H4 (cell line): ENCODE measurements at regions not wholly inside any gene's neighbourhood (a gene's known extent, or its start where the extent isn't known, plus 50 kb on each side); places are given as distances from the start of the nearest gene placed in this dataset.
A peak's percentile ranks its signal among the peaks of the same experiment; 100 is the strongest.

Experiments
- DNase-seq: peaks from one replicate; pipeline ENCODE4 v3.0.0-alpha.2; 2015; ENCODE audit warnings: low spot score

GRCh38 chr6:159479146-159479545 lies 213.9 kb downstream of the SOD2 start:
- DNase-seq = no peak

GRCh38 chr6:159473475-159474263 lies 219.4 kb downstream of the SOD2 start:
- peak; percentile 21 for DNase-seq

DNA sequence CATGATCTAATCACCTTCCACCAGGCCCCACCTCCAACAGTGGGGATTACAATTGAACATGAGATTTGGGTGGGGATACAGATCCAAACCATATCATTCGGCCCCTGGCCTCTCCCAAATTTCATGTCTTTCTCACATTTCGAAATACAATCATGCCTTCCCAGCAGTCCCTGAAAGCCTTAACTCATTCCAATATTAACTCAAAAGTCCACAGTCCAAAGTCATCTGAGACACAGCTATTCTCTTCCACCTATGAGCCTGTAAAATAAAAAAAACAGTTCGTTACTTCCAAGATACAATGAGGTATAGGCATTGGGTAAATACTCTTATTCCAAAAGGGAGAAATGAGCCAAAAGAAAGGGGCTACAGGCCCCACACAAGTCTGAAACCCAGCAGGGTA lies 222.6 kb downstream of the SOD2 start:
- no peak for DNase-seq

GRCh38 chr6:159469443-159469842 lies 223.6 kb downstream of the SOD2 start:
- no peak for DNase-seq

GRCh38 chr6:159468994-159469393 lies 224.0 kb downstream of the SOD2 start:
- DNase-seq = no peak

DNA sequence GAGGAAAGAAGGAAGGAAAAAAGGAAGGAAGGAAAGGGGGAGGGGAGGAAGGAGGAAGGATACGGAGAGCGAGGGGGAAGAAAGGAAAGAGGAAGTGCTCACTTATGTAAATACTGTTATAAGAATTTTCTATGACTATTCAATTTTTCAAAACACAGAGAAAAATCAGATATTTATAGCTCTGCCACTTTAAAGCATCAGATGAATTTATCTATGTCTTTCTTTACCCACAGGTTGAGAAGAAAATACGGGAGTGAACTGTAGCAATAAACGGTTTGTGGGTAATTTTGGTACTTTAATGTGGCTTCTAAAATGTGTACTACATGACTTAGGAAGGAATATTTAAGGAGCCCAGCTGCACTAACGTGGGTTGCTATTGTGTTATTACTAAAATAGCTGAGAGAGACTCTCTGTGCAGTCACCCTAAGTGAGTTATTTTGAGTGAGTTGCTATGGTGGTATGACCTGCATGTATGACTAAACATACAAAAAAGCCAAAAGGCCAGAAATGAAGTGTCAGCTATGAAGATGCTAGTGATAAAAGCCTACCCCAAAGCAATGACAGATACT lies 225.5 kb downstream of the SOD2 start:
- no peak for DNase-seq

DNA sequence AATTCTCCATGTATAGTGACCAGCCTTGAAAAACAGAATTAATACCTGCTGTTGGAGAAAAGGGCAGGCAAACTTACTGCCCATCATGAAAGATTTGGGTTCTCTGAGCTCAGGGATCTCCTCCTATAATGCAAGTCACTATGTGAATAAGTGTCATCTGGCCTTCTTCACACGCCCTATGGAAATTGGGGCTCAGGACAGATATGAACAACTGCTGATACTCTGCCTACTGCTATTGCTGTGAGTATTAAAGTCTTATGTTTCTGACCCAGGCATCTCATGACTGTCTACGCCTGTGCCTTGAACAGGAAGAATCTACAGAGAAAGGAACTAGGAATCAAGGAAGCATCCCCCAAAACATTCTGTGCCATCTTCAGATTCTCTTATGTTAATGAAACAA lies 226.1 kb downstream of the SOD2 start:
- no peak for DNase-seq

DNA sequence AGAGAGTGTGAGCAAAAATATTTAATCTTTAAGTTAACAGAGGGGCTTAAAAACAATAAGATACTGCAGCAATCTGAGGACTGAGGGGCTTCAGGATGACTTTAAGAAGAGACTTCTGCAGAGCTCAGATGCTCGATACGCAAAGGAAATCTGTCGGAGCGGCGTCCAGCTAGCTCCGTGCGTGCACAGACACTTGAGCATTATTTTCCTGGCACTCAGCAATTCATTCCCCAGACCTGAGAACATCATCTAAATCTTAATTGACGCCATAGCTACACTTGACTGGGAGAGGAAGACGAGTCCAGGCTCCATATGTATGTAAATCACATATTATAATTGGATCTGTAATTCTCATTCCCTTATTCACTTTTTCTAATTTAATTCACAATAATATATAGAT lies 228.2 kb downstream of the SOD2 start:
- DNase-seq = no peak

GRCh38 chr6:159463119-159463829 lies 229.8 kb downstream of the SOD2 start:
- DNase-seq = no peak

GRCh38 chr6:159462431-159462830 lies 230.6 kb downstream of the SOD2 start:
- DNase-seq = no peak

GRCh38 chr6:159461998-159462397 lies 231.0 kb downstream of the SOD2 start:
- DNase-seq = no peak

DNA sequence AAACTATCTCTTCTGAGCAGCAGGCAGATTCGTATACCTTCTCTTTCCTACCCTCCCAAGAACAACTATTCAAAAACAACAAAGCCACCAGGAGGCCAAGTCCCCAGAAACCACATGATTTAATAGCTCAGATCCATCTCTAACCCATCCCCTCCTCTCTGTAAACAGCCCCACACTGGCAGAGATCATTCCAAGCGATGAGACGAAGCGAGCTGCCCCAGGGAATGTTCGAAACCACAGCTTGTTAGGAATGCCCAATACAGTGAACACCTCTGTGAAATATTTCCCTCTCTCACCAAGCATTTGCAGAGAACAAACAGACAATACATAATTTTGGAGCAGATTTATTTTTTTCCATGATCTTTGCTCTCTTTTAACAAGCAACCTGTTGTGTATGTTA lies 231.8 kb downstream of the SOD2 start:
- peak; percentile 31 for DNase-seq

- DNase-seq = no peak
Measured at GRCh38 chr6:159460476-159460875, 232.6 kb downstream of the SOD2 start.

DNA sequence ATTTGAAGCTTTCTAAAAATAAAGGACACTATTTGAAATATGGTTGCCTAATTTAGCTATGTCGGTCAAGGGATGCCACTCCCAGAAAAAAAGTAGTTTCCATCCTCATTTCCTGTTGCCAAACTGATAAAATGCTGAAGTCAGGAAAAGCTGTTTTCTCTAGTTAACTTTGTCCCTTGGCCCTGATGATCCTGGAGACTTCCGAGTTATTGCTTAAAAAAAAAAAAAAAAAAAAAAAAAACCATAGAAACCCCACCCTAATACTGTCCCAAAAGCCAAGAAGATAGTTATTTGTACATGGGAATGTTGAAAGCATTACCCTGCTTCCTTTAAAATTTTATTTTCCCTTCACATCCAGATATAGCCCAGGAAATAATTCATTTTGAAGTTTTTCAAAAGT lies 236.7 kb downstream of the SOD2 start:
- no peak for DNase-seq

- DNase-seq = no peak
Measured at GRCh38 chr6:159455700-159456274, 237.3 kb downstream of the SOD2 start.

DNA sequence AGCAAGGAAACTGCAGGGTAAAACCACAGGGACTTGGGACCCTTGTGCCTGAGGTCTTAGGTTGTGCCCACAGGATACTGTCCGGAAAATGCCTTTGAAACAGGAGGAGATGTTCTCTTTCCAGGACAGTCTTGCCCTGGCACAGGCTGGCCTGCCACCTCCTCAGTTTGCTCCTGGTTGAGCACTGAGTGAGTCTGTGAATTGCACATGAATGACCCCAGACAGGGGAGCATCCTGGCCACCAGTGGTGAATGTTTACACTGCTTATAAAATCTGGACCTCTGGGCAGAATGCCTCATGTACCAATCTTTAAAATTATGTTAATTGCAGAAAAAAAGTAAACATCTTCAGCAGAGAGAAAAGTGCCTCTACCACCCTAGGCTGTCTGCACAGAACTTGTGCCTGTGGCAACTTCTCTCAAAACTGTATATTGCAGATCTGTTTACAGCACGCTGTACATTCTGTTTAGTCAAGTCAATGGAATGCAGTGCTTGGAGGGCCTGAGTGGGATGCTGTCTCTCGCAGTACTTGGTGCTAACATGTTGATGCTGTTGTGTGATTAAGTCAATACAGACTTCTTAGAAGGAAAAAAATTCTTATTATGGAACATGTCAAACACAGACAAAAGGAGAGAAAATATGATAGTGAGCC lies 242.1 kb downstream of the SOD2 start:
- DNase-seq = peak; percentile 75

- DNase-seq = no peak
Measured at GRCh38 chr6:159446340-159446739, 246.7 kb downstream of the SOD2 start.

GRCh38 chr6:159445351-159445750 lies 247.7 kb downstream of the SOD2 start:
- DNase-seq = no peak

DNA sequence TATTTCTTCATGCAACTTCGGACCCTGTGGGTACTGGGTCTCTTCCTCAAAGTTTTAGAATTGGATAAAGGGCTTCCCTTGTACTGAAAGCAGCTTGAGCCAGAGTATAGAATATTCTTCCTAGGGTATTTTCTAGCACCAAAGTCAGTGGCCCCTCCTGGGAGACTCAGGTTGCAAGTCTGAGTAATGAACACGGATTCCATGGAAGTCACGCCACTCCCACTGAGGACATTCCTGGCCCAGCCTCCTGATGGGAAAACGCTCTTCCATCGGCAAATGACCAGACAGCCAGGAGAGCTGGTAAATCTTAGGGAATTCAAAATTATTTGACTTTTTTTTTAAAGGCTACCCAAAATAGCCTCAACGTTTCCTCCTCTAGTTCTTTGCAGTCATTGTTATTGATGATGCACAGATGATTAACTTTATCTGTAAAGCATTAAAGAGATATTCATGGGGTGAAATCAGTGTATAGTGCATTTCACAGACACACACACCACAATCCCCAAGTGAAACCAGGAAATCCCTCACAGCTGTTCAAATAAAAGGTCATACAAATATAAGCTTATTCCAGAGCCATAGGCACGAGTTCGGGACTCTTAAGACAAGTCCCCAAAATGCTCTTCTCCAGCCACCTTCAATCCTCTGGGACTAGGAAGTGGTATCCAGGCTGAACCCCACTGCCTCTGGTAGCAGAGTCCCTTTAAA lies 248.8 kb downstream of the SOD2 start:
- no peak for DNase-seq

- DNase-seq = peak; percentile 7
Measured at GRCh38 chr6:159443417-159443920, 249.6 kb downstream of the SOD2 start.

DNA sequence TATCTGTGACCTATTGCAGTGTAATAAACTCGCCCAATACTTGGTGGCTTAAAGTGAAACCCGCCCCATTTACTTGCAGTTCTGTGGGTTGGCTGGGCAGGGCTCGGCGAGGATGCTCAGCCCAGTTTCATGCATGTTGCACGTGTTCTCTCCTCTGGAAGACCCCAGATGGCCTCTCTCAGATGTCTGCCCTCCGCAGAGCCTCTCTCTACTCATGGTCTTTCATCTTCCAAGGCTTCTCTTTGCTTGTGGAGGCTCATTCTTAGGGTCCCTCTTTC lies 251.4 kb downstream of the SOD2 start:
- DNase-seq = no peak
